HCEC 1CT (cell line): ENCODE measurements at regions not wholly inside any gene's neighbourhood (a gene's known extent, or its start where the extent isn't known, plus 50 kb on each side); places are given as distances from the start of the nearest gene placed in this dataset.

ENCODE experiments used
- DNase-seq: peaks from one replicate; pipeline ENCODE4 v3.0.0-alpha.2; 2017

- no peak for DNase-seq
Observed at GRCh38 chr3:139729300-139729699, 51.5 kb upstream of the NMNAT3 start.

GRCh38 chr3:139728414-139728813 lies 50.6 kb upstream of the NMNAT3 start:
- DNase-seq: no peak
